Liver (tissue), 3 donors: ENCODE measurements at regions not wholly inside any gene's neighbourhood (a gene's known extent, or its start where the extent isn't known, plus 50 kb on each side); places are given as distances from the start of the nearest gene placed in this dataset.

Experiments used
- EGR1 ChIP-seq, 2 donors: IDR thresholded peaks; 2 replicates each; pipeline ENCODE4 v1.6.1; 2016 to 2018; ENCODE audit warnings: antibody characterized with exemption in 2 of 2, low read depth in 2 of 2
- FOXA1 ChIP-seq: IDR thresholded peaks from 2 replicates; pipeline ENCODE4 v1.6.1; 2016; ENCODE audit warnings: antibody characterized with exemption
- JUND ChIP-seq, 2 donors: IDR thresholded peaks; 2 replicates each; pipeline ENCODE4 v1.6.1; 2016; ENCODE audit warnings: antibody characterized with exemption in 2 of 2
- NR2F2 ChIP-seq: IDR thresholded peaks from 2 replicates; pipeline ENCODE4 v1.6.1; 2016; ENCODE audit warnings: antibody characterized with exemption
- RAD21 ChIP-seq, 2 donors: IDR thresholded peaks; 2 replicates each; pipeline ENCODE4 v1.6.1; 2016; ENCODE audit warnings: antibody characterized with exemption in 2 of 2, mild to moderate bottlenecking in 2 of 2
- REST ChIP-seq: IDR thresholded peaks from 2 replicates; pipeline ENCODE4 v1.6.1; 2016; ENCODE audit warnings: antibody characterized with exemption, mild to moderate bottlenecking
- RXRA ChIP-seq, 2 donors: IDR thresholded peaks; 2 replicates each; pipeline ENCODE4 v1.6.1; 2017 to 2018; ENCODE audit warnings: antibody characterized with exemption in 2 of 2, mild to moderate bottlenecking in 1 of 2
- SP1 ChIP-seq: IDR thresholded peaks from 2 replicates; pipeline ENCODE4 v1.6.1; 2018; ENCODE audit warnings: antibody characterized with exemption, mild to moderate bottlenecking
- TAF1 ChIP-seq: conservative IDR thresholded peaks from 2 replicates; pipeline ENCODE4 v1.6.1; 2016; ENCODE audit warnings: antibody characterized with exemption, mild to moderate bottlenecking
- YY1 ChIP-seq: IDR thresholded peaks from 2 replicates; pipeline ENCODE4 v1.6.1; 2016; ENCODE audit warnings: antibody characterized with exemption, mild to moderate bottlenecking
- TF ChIP-seq, protein P1 (sequence below): fragments of 150-350 bp; IDR thresholded peaks from 2 replicates; pipeline ENCODE4 v1.5.1; 2017; ENCODE audit warnings: improper control_type of control experiment, low read depth, low read length; ENCODE audit not compliant: missing input control
- TF ChIP-seq, protein P2 (sequence below): IDR thresholded peaks from 2 replicates; pipeline ENCODE4 v1.6.1; 2016; ENCODE audit warnings: antibody characterized with exemption
- TF ChIP-seq, protein P3 (sequence below): IDR thresholded peaks from 2 replicates; pipeline ENCODE4 v1.6.1; 2016; ENCODE audit warnings: antibody characterized with exemption
- TF ChIP-seq, protein P4 (sequence below): IDR thresholded peaks from 2 replicates; pipeline ENCODE4 v1.6.1; 2016; ENCODE audit warnings: antibody characterized with exemption
- donor health status: healthy.
- donor health status: healthy.

GRCh38 chr1:55640708-55641473 lies 425.7 kb upstream of the USP24 start:
- TF ChIP-seq, protein P1, sequence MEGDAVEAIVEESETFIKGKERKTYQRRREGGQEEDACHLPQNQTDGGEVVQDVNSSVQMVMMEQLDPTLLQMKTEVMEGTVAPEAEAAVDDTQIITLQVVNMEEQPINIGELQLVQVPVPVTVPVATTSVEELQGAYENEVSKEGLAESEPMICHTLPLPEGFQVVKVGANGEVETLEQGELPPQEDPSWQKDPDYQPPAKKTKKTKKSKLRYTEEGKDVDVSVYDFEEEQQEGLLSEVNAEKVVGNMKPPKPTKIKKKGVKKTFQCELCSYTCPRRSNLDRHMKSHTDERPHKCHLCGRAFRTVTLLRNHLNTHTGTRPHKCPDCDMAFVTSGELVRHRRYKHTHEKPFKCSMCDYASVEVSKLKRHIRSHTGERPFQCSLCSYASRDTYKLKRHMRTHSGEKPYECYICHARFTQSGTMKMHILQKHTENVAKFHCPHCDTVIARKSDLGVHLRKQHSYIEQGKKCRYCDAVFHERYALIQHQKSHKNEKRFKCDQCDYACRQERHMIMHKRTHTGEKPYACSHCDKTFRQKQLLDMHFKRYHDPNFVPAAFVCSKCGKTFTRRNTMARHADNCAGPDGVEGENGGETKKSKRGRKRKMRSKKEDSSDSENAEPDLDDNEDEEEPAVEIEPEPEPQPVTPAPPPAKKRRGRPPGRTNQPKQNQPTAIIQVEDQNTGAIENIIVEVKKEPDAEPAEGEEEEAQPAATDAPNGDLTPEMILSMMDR = no peak
- TF ChIP-seq REST = no peak
- no peak for TF ChIP-seq RXRA (IDR thresholded peaks at IDR 0.05)
- TF ChIP-seq YY1 = no peak
- TF ChIP-seq, protein P2, sequence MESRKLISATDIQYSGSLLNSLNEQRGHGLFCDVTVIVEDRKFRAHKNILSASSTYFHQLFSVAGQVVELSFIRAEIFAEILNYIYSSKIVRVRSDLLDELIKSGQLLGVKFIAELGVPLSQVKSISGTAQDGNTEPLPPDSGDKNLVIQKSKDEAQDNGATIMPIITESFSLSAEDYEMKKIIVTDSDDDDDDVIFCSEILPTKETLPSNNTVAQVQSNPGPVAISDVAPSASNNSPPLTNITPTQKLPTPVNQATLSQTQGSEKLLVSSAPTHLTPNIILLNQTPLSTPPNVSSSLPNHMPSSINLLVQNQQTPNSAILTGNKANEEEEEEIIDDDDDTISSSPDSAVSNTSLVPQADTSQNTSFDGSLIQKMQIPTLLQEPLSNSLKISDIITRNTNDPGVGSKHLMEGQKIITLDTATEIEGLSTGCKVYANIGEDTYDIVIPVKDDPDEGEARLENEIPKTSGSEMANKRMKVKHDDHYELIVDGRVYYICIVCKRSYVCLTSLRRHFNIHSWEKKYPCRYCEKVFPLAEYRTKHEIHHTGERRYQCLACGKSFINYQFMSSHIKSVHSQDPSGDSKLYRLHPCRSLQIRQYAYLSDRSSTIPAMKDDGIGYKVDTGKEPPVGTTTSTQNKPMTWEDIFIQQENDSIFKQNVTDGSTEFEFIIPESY = no peak
- TF ChIP-seq, protein P3, sequence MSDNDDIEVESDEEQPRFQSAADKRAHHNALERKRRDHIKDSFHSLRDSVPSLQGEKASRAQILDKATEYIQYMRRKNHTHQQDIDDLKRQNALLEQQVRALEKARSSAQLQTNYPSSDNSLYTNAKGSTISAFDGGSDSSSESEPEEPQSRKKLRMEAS = no peak
- TF ChIP-seq NR2F2 = no peak
- TF ChIP-seq TAF1 = no peak
- no peak for TF ChIP-seq RAD21 (IDR thresholded peaks at IDR 0.05)
- no peak for TF ChIP-seq JUND (IDR thresholded peaks at IDR 0.05)
- TF ChIP-seq FOXA1 = no peak
- no peak for TF ChIP-seq EGR1 (IDR thresholded peaks at IDR 0.05; ENCODE audit: low read depth in 2 of 2)
- TF ChIP-seq, protein P4, sequence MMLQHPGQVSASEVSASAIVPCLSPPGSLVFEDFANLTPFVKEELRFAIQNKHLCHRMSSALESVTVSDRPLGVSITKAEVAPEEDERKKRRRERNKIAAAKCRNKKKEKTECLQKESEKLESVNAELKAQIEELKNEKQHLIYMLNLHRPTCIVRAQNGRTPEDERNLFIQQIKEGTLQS = no peak
- no peak for TF ChIP-seq SP1
